ENCODE measurements at regions not wholly inside any gene's neighbourhood (a gene's known extent, or its start where the extent isn't known, plus 50 kb on each side); places are given as distances from the start of the nearest gene placed in this dataset.

GRCh38 chr20:23135449-23136420 lies 49.6 kb upstream of the CD93 start:
- TF ChIP-seq, protein P1, sequence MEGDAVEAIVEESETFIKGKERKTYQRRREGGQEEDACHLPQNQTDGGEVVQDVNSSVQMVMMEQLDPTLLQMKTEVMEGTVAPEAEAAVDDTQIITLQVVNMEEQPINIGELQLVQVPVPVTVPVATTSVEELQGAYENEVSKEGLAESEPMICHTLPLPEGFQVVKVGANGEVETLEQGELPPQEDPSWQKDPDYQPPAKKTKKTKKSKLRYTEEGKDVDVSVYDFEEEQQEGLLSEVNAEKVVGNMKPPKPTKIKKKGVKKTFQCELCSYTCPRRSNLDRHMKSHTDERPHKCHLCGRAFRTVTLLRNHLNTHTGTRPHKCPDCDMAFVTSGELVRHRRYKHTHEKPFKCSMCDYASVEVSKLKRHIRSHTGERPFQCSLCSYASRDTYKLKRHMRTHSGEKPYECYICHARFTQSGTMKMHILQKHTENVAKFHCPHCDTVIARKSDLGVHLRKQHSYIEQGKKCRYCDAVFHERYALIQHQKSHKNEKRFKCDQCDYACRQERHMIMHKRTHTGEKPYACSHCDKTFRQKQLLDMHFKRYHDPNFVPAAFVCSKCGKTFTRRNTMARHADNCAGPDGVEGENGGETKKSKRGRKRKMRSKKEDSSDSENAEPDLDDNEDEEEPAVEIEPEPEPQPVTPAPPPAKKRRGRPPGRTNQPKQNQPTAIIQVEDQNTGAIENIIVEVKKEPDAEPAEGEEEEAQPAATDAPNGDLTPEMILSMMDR (IDR thresholded peaks at IDR 0.05) = no peak
- no peaks in the 10 kb centered on the region for H3K36me3 ChIP-seq (ENCODE audit: low read depth)
- ATAC-seq (no peak), DNase-seq (no peak)
- intact Hi-C loops (cut with DNase I, micrococcal nuclease) = no loop called here
- H3K4me3 ChIP-seq = no peak overlapping the region
- no peaks in the 10 kb centered on the region for H3K4me1 ChIP-seq (ENCODE audit: low read depth)
- H3K9me3 ChIP-seq = no peaks in the 10 kb centered on the region

All from mucosa of descending colon (tissue), 3 donors.